ENCODE measurements at regions not wholly inside any gene's neighbourhood (a gene's known extent, or its start where the extent isn't known, plus 50 kb on each side); places are given as distances from the start of the nearest gene placed in this dataset.

- Histone ChIP-seq H3K4me1 (ENCODE audit: insufficient read depth, poor library complexity, severe bottlenecking) (no peaks in the 10 kb centered on the region), H3K4me3 (ENCODE audit: severe bottlenecking) (no peak overlapping the region), H3K36me3 (ENCODE audit: low read depth) (no peaks in the 10 kb centered on the region), H3K27ac (ENCODE audit: poor library complexity, severe bottlenecking) (no peak overlapping the region), H3K27me3 (ENCODE audit: insufficient read depth, poor library complexity, severe bottlenecking) (no peaks in the 10 kb centered on the region), H3K9me3 (ENCODE audit: severe bottlenecking) (no peaks in the 10 kb centered on the region)
- TF ChIP-seq CTCF (IDR thresholded peaks at IDR 0.05; ENCODE audit: poor library complexity, severe bottlenecking): no peak
- DNase-seq (ENCODE audit: low spot score): no peak
- 0 out of 3 replicates have a peak, but pooled peaks have one; percentile 31 for ATAC-seq (ENCODE audit: low read depth)
Measured at GRCh38 chr1:57916041-57916440, 492.2 kb upstream of the DAB1 start.

GRCh38 chr1:57911427-57911826, 487.6 kb upstream of the DAB1 start:
- DNase-seq (ENCODE audit: low spot score) (no peak), ATAC-seq (ENCODE audit: low read depth) (no peak)
- H3K36me3 ChIP-seq (ENCODE audit: low read depth): no peaks in the 10 kb centered on the region
- no peaks in the 10 kb centered on the region for H3K4me1 ChIP-seq (ENCODE audit: insufficient read depth, poor library complexity, severe bottlenecking)
- no peak overlapping the region for H3K27ac ChIP-seq (ENCODE audit: poor library complexity, severe bottlenecking)
- H3K9me3 ChIP-seq (ENCODE audit: severe bottlenecking): no peaks in the 10 kb centered on the region
- no peak overlapping the region for H3K4me3 ChIP-seq (ENCODE audit: severe bottlenecking)
- no peak for TF ChIP-seq CTCF (IDR thresholded peaks at IDR 0.05; ENCODE audit: poor library complexity, severe bottlenecking)
- no peaks in the 10 kb centered on the region for H3K27me3 ChIP-seq (ENCODE audit: insufficient read depth, poor library complexity, severe bottlenecking)

GRCh38 chr1:57910782-57911181, 486.9 kb upstream of the DAB1 start:
- H3K9me3 ChIP-seq (ENCODE audit: severe bottlenecking): no peaks in the 10 kb centered on the region
- H3K27ac ChIP-seq (ENCODE audit: poor library complexity, severe bottlenecking): no peak overlapping the region
- no peaks in the 10 kb centered on the region for H3K36me3 ChIP-seq (ENCODE audit: low read depth)
- no peaks in the 10 kb centered on the region for H3K27me3 ChIP-seq (ENCODE audit: insufficient read depth, poor library complexity, severe bottlenecking)
- H3K4me3 ChIP-seq (ENCODE audit: severe bottlenecking): no peak overlapping the region
- ATAC-seq (ENCODE audit: low read depth) (peak; percentile 64), DNase-seq (ENCODE audit: low spot score) (no peak)
- no peaks in the 10 kb centered on the region for H3K4me1 ChIP-seq (ENCODE audit: insufficient read depth, poor library complexity, severe bottlenecking)
- no peak for TF ChIP-seq CTCF (IDR thresholded peaks at IDR 0.05; ENCODE audit: poor library complexity, severe bottlenecking)

- ATAC-seq (ENCODE audit: low read depth) (no peak), DNase-seq (ENCODE audit: low spot score) (no peak)
- no peak for TF ChIP-seq CTCF (IDR thresholded peaks at IDR 0.05; ENCODE audit: poor library complexity, severe bottlenecking)
- Histone ChIP-seq H3K27me3 (ENCODE audit: insufficient read depth, poor library complexity, severe bottlenecking) (no peaks in the 10 kb centered on the region), H3K27ac (ENCODE audit: poor library complexity, severe bottlenecking) (no peak overlapping the region), H3K4me3 (ENCODE audit: severe bottlenecking) (no peak overlapping the region), H3K36me3 (ENCODE audit: low read depth) (no peaks in the 10 kb centered on the region), H3K9me3 (ENCODE audit: severe bottlenecking) (no peaks in the 10 kb centered on the region), H3K4me1 (ENCODE audit: insufficient read depth, poor library complexity, severe bottlenecking) (no peaks in the 10 kb centered on the region)
Measured at GRCh38 chr1:57910305-57910704, 486.4 kb upstream of the DAB1 start.

- Histone ChIP-seq H3K4me3 (ENCODE audit: severe bottlenecking) (no peak overlapping the region), H3K9me3 (ENCODE audit: severe bottlenecking) (no peaks in the 10 kb centered on the region), H3K36me3 (ENCODE audit: low read depth) (no peaks in the 10 kb centered on the region), H3K27ac (ENCODE audit: poor library complexity, severe bottlenecking) (no peak overlapping the region), H3K4me1 (ENCODE audit: insufficient read depth, poor library complexity, severe bottlenecking) (no peaks in the 10 kb centered on the region), H3K27me3 (ENCODE audit: insufficient read depth, poor library complexity, severe bottlenecking) (no peaks in the 10 kb centered on the region)
- TF ChIP-seq CTCF (IDR thresholded peaks at IDR 0.05; ENCODE audit: poor library complexity, severe bottlenecking): no peak
- no peak for DNase-seq (ENCODE audit: low spot score)
- ATAC-seq (ENCODE audit: low read depth): no peak
Measured at GRCh38 chr1:57908147-57908890, 484.5 kb upstream of the DAB1 start.
